ENCODE measurements at regions not wholly inside any gene's neighbourhood (a gene's known extent, or its start where the extent isn't known, plus 50 kb on each side); places are given as distances from the start of the nearest gene placed in this dataset.
"Not testable (repeated sequence)": the region's sequence is repeated elsewhere in the genome, so short reads cannot be mapped to it uniquely, and the experiment has no call there.

DNA sequence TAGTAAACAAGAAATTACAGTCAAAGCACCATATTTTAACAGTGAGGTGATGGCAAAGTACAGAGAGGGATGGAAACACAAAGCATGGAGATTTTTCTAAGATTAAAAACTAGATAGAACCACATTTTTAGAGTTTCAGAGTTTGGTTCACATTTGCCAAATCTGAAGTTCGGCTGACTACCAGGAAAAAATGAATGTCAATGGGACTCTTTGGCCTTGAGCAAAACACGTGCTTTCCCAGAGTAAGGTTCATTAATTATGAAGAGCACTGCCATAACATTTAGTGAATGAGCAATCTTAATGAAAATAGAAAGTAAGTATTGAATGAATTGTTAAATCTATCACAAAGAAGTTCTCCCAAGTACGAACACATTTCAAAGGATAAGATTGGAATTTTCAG lies 571.2 kb upstream of the VRK2 start:
- 86 to 100% methylated on average over 1 to 2 of the region's 3 CpGs for WGBS, 2 experiments (ENCODE audit: insufficient coverage in 2 of 2)
- Histone ChIP-seq H3K36me3 (ENCODE audit: control insufficient read depth, insufficient read depth, low read length) (no peaks in the 10 kb centered on the region), H3K4me3 (ENCODE audit: extremely low read depth, insufficient read depth, low read length, poor library complexity, severe bottlenecking) (no peak overlapping the region), H3K27ac (ENCODE audit: low read depth, low read length, severe bottlenecking) (no peak overlapping the region), H3K9me3 (ENCODE audit: control insufficient read depth, low read length) (no peaks in the 10 kb centered on the region), H3K4me1 (ENCODE audit: control insufficient read depth, insufficient read depth, low read length, poor library complexity, severe bottlenecking) (no peaks in the 10 kb centered on the region)

DNA sequence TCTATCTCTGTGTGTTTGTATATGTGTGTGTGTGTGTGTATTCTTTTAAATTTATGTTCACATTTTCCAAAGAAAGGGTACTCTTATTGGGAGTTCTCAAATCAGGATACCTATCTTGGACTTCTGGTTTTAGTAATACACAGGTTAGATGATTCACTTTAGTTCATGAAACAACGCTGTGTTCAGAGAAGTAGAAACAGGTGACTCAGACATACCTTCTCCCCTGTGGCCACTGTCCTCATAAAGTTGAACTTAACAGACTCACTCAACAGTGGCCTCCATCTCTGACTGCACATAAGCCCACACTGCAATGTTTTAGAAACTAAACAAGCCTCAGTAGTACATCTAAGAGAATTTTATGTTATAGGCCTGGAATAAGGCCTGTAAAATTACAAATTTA lies 566.6 kb upstream of the VRK2 start:
- WGBS, 2 experiments (ENCODE audit: insufficient coverage in 2 of 2), result no CpG with 5 or more reads among the region's 1 CpG
- no peaks in the 10 kb centered on the region for H3K9me3 ChIP-seq (ENCODE audit: control insufficient read depth, low read length)
- H3K4me1 ChIP-seq (ENCODE audit: control insufficient read depth, insufficient read depth, low read length, poor library complexity, severe bottlenecking), result no peaks in the 10 kb centered on the region

DNA sequence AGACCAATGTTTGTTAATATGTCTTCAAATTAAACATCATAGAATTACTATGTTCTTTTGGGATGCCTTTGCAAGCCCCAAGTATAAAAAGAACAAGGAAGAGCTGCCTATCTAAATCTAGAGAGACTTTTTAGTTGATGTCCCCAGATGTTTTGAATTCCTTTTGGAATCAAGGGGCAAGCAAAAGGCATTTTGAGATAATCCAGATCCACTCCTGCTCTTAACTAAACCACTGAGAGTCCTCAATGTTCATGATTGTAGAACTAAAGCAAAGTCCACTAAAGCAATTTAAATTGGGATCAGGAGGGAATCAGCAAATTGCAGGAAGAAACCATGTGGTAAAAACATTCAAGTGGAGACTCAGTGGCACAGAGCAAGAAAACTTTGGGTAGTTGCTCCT lies 558.5 kb upstream of the VRK2 start:
- no peak overlapping the region for H3K4me3 ChIP-seq (ENCODE audit: extremely low read depth, insufficient read depth, low read length, poor library complexity, severe bottlenecking)
- H3K9me3 ChIP-seq (ENCODE audit: control insufficient read depth, low read length), result no peaks in the 10 kb centered on the region
- H3K27ac ChIP-seq (ENCODE audit: low read depth, low read length, severe bottlenecking), result no peak overlapping the region
- H3K4me1 ChIP-seq (ENCODE audit: control insufficient read depth, insufficient read depth, low read length, poor library complexity, severe bottlenecking), result peaks cover 7% of the 10 kb centered on the region
- H3K36me3 ChIP-seq (ENCODE audit: control insufficient read depth, insufficient read depth, low read length), result no peaks in the 10 kb centered on the region

More for the DNA sequence above, 566.6 kb upstream of the VRK2 start:
- no peak overlapping the region for H3K4me3 ChIP-seq (ENCODE audit: extremely low read depth, insufficient read depth, low read length, poor library complexity, severe bottlenecking)
- H3K27ac ChIP-seq (ENCODE audit: low read depth, low read length, severe bottlenecking), result no peak overlapping the region
- no peaks in the 10 kb centered on the region for H3K36me3 ChIP-seq (ENCODE audit: control insufficient read depth, insufficient read depth, low read length)

DNA sequence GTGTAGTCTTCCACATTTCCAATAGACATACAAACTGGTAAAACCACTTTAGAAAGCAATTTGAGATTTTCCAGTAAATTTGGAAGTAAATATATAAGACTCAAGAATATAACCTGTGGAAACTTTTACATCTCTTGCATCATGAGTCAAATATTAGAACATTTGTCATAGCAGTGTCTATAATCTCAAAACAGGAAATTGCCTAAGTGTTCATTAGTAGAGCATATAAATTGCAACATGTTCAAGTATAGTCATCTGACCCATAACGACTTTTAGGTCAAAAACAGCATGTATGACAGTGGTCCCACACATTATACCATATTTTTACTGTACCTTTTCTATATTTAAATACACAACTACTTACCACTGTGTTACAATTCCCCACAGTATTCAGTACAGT lies 555.9 kb upstream of the VRK2 start:
- H3K27ac ChIP-seq (ENCODE audit: low read depth, low read length, severe bottlenecking), result no peak overlapping the region
- no peaks in the 10 kb centered on the region for H3K9me3 ChIP-seq (ENCODE audit: control insufficient read depth, low read length)
- WGBS, 2 experiments (ENCODE audit: insufficient coverage in 2 of 2), result 63 to 100% methylated on average over 1 of the region's 1 CpG
- H3K4me1 ChIP-seq (ENCODE audit: control insufficient read depth, insufficient read depth, low read length, poor library complexity, severe bottlenecking), result peaks cover 7% of the 10 kb centered on the region
- no peak overlapping the region for H3K4me3 ChIP-seq (ENCODE audit: extremely low read depth, insufficient read depth, low read length, poor library complexity, severe bottlenecking)
- H3K36me3 ChIP-seq (ENCODE audit: control insufficient read depth, insufficient read depth, low read length), result no peaks in the 10 kb centered on the region

DNA sequence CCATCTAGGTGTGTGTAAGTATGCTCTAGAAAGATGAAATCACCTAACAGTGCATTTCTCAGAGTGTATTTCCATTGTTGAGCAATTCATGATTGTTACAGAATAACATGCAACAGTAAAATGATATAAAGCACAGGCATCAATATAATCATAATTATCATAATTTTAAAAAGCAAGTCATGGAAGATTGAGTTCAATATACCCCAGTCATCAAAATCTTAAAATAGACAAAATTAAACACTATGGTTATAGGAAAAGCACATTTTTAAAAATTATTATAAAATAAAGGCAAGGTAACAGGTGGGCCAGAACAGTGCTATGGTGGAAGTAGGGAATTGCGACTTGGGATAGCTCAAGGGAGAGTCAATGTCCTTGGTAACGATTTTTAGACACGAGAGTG lies 555.4 kb upstream of the VRK2 start:
- Histone ChIP-seq H3K4me1 (ENCODE audit: control insufficient read depth, insufficient read depth, low read length, poor library complexity, severe bottlenecking) (peaks cover 7% of the 10 kb centered on the region), H3K36me3 (ENCODE audit: control insufficient read depth, insufficient read depth, low read length) (no peaks in the 10 kb centered on the region), H3K4me3 (ENCODE audit: extremely low read depth, insufficient read depth, low read length, poor library complexity, severe bottlenecking) (no peak overlapping the region), H3K27ac (ENCODE audit: low read depth, low read length, severe bottlenecking) (no peak overlapping the region), H3K9me3 (ENCODE audit: control insufficient read depth, low read length) (no peaks in the 10 kb centered on the region)
- WGBS, 2 experiments (ENCODE audit: insufficient coverage in 2 of 2), result no CpG with 5 or more reads among the region's 3 CpGs

DNA sequence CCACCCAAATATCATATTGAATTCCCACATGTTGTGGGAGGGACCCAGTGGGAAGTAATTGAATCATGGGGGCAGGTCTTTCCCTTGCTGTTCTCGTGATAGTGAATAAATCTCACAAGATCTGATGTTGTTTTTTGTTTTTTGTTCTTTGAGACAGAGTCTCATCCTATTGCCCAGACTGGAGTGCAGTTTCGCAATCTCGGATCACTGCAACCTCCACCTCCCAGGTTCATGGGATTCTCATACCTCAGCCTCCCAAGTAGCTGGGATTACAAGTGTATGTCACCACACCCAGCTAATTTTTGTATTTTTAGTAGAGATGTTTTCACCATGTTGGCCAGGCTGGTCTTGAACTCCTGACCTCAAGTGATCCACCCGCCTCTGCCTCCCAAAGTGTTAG lies 552.6 kb upstream of the VRK2 start:
- H3K4me3 ChIP-seq (ENCODE audit: extremely low read depth, insufficient read depth, low read length, poor library complexity, severe bottlenecking); H3K9me3 ChIP-seq (ENCODE audit: control insufficient read depth, low read length); H3K36me3 ChIP-seq (ENCODE audit: control insufficient read depth, insufficient read depth, low read length); H3K4me1 ChIP-seq (ENCODE audit: control insufficient read depth, insufficient read depth, low read length, poor library complexity, severe bottlenecking); H3K27ac ChIP-seq (ENCODE audit: low read depth, low read length, severe bottlenecking): not testable (repeated sequence)
- 80 to 100% methylated on average over 1 of the region's 4 CpGs for WGBS, 2 experiments (ENCODE audit: insufficient coverage in 2 of 2)

DNA sequence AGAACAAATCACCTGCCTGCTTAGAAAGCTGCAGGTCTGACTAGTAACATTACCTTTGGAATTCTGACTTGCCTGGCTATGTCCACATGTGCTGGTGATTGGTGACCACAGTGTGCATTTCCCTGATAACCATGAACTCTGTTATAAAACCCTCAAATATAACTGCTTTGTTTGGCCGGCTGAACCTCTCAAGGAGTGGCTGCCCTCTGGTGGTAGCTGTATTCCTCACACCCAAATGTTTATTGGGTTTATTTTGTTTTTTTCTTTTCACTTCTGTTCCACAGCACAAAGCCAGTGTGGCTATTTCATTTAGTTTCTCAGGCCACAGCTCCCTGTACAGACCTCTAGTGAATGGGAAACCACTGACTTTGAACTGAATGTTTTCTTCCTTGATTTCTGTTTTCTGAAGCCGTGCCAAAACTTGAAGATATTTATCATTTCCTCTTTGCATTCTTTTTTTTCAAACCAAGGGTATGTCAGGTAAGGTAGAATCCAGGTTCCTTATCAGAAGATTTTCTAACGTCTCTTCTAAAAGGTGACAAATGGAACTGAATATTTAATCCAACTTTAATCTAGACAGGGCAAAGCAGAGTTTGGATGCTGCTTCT lies 549.0 kb upstream of the VRK2 start:
- H3K4me1 ChIP-seq (ENCODE audit: control insufficient read depth, insufficient read depth, low read length, poor library complexity, severe bottlenecking), result no peaks in the 10 kb centered on the region
- H3K4me3 ChIP-seq (ENCODE audit: extremely low read depth, insufficient read depth, low read length, poor library complexity, severe bottlenecking), result no peak overlapping the region
- no peaks in the 10 kb centered on the region for H3K36me3 ChIP-seq (ENCODE audit: control insufficient read depth, insufficient read depth, low read length)
- WGBS, 2 experiments (ENCODE audit: insufficient coverage in 2 of 2), result 50% methylated on average over 1 of the region's 3 CpGs; no CpG with 5 or more reads in 1 of the 2 experiments
- H3K9me3 ChIP-seq (ENCODE audit: control insufficient read depth, low read length), result no peaks in the 10 kb centered on the region
- H3K27ac ChIP-seq (ENCODE audit: low read depth, low read length, severe bottlenecking), result no peak overlapping the region

DNA sequence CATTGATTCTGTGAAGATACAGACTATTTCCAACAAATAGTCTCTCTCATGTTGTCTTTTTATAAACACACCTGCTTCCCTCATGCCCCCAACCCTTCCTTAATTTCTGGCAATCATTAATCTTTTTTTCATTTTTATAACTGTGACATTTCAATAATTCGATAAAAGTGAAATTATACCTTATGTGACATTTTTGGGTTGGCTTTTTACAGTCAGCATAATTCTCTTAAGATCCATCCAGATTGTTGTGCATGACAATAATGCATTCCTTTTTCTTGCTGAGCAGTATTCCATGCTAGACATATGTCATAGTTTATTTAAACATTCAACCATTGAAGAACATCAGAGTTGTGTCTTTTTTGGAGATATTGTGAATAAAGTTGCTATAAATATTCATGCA lies 541.8 kb upstream of the VRK2 start:
- Histone ChIP-seq H3K4me3 (ENCODE audit: extremely low read depth, insufficient read depth, low read length, poor library complexity, severe bottlenecking) (no peak overlapping the region), H3K4me1 (ENCODE audit: control insufficient read depth, insufficient read depth, low read length, poor library complexity, severe bottlenecking) (no peaks in the 10 kb centered on the region), H3K36me3 (ENCODE audit: control insufficient read depth, insufficient read depth, low read length) (no peaks in the 10 kb centered on the region), H3K27ac (ENCODE audit: low read depth, low read length, severe bottlenecking) (no peak overlapping the region), H3K9me3 (ENCODE audit: control insufficient read depth, low read length) (no peaks in the 10 kb centered on the region)
- WGBS, 2 experiments (ENCODE audit: insufficient coverage in 2 of 2), result no CpG with 5 or more reads among the region's 1 CpG

DNA sequence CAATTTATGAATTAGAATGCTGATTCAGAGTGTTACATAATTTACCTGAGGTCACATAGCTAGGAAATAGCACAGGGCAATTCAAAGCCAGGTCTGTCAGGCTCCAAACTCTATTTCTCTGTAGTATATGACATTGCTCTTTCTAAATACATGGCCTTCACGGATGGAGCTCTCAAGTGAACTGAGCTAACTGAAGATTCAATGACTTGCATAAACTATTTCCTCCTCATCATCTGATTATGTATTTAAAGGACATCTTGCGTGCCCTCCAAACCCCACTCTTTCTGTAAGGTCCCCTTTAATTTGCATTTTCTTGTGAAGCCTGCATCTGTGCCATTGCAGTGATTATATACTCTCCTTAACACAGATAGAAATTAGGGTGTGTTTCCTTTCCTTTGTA lies 537.4 kb upstream of the VRK2 start:
- 86 to 100% methylated on average over 1 of the region's 2 CpGs for WGBS, 2 experiments (ENCODE audit: insufficient coverage in 2 of 2)
- Histone ChIP-seq H3K27ac (ENCODE audit: low read depth, low read length, severe bottlenecking) (no peak overlapping the region), H3K36me3 (ENCODE audit: control insufficient read depth, insufficient read depth, low read length) (no peaks in the 10 kb centered on the region), H3K4me3 (ENCODE audit: extremely low read depth, insufficient read depth, low read length, poor library complexity, severe bottlenecking) (no peak overlapping the region), H3K4me1 (ENCODE audit: control insufficient read depth, insufficient read depth, low read length, poor library complexity, severe bottlenecking) (no peaks in the 10 kb centered on the region), H3K9me3 (ENCODE audit: control insufficient read depth, low read length) (no peaks in the 10 kb centered on the region)

DNA sequence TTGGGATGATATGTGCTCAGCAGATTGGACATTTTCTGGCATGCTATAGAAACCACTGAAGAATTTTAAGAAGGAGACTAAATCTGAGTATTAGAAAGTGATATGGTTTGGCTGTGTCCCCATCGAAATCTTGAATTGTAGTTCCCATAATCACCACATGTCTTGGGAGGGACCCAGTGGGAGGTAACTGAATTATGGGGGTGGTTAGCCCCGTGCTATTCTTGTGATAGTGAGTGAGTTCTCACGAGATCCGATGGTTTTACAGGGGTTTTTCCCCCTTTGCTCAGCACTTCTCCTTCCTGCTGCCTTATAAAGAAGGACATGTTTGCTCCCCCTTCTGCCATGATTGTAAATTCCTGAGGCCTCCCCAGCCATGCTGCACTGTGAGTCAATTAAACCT lies 535.9 kb upstream of the VRK2 start:
- H3K4me3 ChIP-seq (ENCODE audit: extremely low read depth, insufficient read depth, low read length, poor library complexity, severe bottlenecking), result no peak overlapping the region
- H3K27ac ChIP-seq (ENCODE audit: low read depth, low read length, severe bottlenecking), result no peak overlapping the region
- H3K9me3 ChIP-seq (ENCODE audit: control insufficient read depth, low read length), result no peaks in the 10 kb centered on the region
- no peaks in the 10 kb centered on the region for H3K4me1 ChIP-seq (ENCODE audit: control insufficient read depth, insufficient read depth, low read length, poor library complexity, severe bottlenecking)
- H3K36me3 ChIP-seq (ENCODE audit: control insufficient read depth, insufficient read depth, low read length), result no peaks in the 10 kb centered on the region
- WGBS, 2 experiments (ENCODE audit: insufficient coverage in 2 of 2), result no CpG with 5 or more reads among the region's 4 CpGs

DNA sequence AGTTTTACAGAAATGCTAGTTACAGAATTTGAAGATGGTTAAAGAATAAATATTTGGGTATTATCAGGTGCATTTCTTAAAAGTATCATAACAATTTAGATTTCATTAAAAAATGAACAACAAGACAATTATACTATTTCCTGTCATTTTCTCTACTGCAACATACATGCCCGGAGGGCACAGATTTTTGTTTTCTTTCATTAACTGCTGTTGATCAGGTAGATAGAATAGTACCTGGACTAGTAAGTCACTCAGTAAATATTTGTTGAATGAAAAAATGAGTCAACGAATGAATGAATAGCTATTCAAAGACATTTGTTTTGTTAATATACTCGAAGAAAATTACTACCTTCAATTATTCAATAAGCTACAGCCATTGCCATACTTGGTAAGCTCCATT lies 531.2 kb upstream of the VRK2 start:
- no CpG with 5 or more reads among the region's 3 CpGs for WGBS, 2 experiments (ENCODE audit: insufficient coverage in 2 of 2)
- no peak overlapping the region for H3K27ac ChIP-seq (ENCODE audit: low read depth, low read length, severe bottlenecking)
- no peaks in the 10 kb centered on the region for H3K9me3 ChIP-seq (ENCODE audit: control insufficient read depth, low read length)
- no peaks in the 10 kb centered on the region for H3K36me3 ChIP-seq (ENCODE audit: control insufficient read depth, insufficient read depth, low read length)
- H3K4me3 ChIP-seq (ENCODE audit: extremely low read depth, insufficient read depth, low read length, poor library complexity, severe bottlenecking), result no peak overlapping the region
- H3K4me1 ChIP-seq (ENCODE audit: control insufficient read depth, insufficient read depth, low read length, poor library complexity, severe bottlenecking), result no peaks in the 10 kb centered on the region

Data from mesodermal cell (in vitro differentiated cells).